GM21737 (cell line): ENCODE measurements at regions not wholly inside any gene's neighbourhood (a gene's known extent, or its start where the extent isn't known, plus 50 kb on each side); places are given as distances from the start of the nearest gene placed in this dataset.
"Not testable (repeated sequence)": the region's sequence is repeated elsewhere in the genome, so short reads cannot be mapped to it uniquely, and the experiment has no call there.

ENCODE experiments used
- ATAC-seq: cut with Tn5 transposase; IDR thresholded peaks from one replicate; pipeline ENCODE4 v1.9.1; 2021; ENCODE audit warnings: mild to moderate bottlenecking, moderate library complexity; ENCODE audit not compliant: unreplicated experiment

DNA sequence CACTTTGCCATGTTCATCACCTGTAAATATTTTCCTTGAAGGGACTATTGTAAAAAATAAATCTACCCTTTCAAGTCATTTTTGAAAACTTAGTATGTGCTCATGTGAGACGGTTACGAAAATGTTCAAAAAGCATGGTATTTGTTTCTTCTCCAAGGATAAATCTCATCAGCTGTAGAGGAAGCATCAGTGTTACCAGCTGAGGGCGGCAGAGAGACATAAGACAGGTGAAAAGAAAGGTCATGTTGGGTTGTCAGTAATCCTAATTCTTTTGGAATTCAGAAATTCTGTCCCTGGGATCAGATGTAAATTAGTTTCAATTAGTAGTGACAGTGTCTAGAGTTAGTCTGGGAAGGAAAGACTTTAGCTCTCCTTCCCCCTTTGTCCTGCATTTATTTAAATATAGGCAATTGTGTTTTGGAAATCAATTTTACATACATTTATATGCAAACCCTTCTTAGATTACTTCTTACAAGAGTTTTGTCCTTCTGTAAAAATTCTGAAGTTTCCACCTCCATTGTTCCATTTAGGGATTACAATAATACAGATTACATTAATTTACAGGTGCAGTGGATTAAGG is 791.9 kb upstream of the CDH6 start:
- ATAC-seq, result no peak

DNA sequence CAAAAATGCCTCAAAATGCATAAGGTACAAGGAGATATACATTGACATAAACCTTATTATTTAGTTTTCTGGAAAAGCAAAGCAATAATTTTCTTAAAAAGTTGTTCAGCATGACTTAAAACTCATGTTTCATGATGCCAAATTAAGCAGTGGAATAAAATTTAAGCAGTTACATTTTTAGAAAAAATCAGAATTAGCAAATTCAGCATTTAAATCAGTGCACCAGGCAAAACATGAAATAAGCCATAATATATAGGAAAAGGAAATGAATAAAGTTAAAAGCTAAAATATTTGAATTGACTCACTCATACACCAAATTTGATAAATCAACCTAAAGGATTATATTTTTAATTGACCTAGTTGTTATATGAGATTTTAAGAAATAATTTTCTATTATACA is 795.1 kb upstream of the CDH6 start:
- no peak for ATAC-seq

DNA sequence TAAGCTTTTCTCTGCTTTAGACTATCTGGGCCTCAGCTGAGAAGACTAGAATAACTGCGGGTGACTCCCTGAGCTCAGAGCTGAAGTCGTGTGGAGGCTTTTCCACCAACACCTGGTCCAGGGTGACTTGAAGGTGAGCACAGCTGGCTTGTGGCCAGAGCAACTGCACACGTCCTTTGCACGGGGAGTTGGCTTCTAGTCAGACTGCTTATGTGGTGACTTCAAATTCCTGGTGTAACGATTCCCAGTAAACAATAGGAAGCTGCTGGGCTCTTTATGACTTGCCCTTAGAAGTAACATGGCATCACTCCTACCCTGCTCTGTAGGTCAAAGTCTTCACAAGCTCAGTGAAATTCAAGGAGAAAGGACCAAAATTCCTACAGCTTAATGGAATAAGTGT is 800.6 kb upstream of the CDH6 start:
- ATAC-seq, result no peak

DNA sequence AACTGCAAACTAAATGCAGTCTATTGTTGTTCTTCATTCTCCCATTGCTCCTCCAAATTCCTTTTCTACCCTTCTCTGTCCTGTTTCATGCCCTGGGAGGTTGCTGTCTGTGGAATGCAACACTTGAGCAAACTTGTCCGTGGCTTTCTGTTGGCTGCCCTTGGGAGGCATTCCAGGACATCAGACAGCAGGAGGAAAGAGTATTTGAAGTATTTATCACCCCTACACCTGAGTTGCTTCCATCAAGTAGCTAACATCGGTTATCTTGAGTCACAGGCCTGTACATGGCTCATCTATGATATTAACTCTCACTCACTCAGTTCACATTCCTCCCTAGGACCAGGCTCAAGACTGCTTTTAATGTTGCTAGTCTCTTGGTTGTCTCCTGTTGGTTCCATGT is 803.4 kb upstream of the CDH6 start:
- ATAC-seq, result no peak

DNA sequence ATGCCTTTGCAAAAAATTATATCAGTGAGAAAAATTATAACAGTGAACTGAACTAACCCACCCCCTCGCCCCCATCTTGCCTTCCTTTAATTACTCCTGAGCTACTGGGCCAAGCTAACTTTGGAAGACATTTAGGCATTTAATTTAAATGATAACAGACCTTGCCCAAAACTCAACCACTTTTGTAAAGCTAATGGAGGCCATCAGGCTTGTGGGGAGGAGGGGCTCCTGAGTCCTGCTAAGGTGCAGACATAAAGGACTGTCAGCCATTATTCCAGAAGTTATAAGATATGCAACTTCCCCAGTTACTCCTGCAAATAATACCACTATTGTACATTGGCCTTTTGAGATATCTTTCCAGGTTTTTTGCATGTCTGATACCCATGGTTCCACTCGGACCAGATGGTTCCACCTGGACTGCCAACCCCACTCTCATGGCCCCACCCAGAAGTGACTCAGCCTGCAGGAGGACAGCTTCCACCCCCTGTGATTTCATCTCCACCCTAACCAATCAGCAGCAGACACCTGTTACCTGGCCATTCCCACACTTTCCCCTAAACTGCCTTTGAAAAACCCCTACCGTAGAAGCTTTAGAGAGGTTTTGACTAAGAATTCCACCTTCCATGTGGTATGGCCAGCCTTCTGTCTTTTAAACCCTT is 805.4 kb upstream of the CDH6 start:
- ATAC-seq, result no peak

DNA sequence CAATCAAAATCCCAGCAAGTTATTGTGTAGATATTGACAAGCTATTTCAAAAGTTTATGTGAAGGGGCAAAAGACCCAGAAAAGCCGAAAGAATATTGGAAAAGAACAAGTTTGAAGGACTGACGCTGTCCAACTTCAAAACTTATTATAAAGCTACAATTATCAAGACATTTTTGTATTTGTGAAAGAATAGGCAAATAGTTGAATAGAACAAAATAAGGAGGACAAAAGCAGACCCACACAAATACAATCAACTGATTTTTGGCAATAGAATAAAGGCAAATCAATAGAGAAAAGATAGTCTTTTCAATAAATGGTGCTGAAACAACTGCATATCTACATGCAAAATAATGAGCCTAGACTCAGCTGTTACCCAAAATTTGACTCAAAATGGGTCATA is 807.7 kb upstream of the CDH6 start:
- ATAC-seq, result no peak

DNA sequence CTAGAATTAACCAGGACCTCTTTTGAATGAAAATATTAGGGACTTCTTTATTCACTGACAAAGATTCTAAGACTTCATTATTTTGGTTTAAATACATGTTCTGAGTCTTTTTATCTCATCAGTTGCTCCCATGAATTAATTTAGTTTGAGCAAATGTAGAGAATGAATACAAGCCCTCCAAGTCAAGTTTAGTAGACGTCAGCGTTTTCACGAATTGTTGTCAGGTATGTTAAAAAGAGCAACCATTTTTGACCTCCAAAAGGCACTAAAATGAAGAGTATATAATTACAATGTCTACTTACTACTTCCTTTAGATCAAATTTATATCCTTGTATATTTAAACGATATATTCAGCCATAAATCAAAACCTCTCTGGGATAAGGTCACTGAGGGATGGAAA is 809.3 kb upstream of the CDH6 start:
- ATAC-seq, result no peak

DNA sequence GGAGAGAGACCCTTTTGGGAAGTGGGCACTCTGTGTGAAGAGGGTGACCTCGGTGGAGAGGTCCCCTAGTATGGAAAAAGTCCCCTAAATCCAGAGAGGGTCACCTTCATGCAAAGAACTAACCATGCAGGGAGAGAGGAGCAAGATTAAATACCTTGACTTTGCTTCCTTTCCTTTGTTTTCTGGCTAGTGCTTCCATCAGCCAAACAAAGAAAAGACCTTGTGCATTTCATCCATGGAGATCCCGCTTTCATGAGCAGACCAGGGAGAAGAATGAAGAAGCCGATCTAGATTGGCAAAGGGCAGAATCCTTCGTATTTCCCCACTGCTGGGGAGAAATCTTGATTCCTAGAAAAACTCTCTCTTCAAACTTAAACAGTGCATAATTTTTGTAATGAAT is 813.3 kb upstream of the CDH6 start:
- ATAC-seq, result no peak

DNA sequence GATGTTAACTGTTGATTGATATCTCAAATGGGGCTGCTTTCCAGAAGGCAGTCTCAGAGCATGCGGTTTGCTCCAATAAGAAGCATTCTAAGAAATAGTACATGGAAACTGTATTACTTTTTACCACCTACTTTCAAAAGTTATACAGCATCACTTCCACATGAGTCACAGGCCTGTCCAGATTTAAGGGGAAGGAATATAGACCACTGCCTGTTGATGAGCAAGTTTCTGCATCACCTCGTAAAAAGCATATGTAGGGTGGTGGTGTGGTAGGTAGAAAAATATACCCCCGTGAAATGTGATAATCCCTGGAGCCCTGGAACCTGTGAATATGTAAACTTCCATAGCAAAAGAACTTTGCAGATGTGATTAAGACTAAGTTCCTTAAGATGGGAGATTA is 816.6 kb upstream of the CDH6 start:
- no peak for ATAC-seq

DNA sequence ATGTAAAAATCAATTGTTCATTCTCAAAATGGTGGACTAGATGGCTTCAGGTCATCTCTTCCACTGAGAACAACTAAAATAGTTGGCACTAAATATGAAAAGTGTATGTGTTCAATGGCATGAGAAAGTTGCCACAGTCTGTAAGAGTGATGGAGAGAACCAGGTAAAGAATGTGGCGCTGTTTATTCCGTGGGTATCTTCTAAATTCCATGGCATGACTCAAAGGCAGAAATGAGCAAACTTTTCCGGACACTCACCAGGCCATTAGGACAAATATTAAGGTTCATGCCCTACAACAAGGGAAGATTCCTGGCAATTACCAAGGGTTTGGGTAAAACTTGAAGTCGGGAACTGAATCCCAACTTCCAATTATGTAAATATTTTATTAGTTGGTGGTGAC is 825.4 kb upstream of the CDH6 start:
- no peak for ATAC-seq

DNA sequence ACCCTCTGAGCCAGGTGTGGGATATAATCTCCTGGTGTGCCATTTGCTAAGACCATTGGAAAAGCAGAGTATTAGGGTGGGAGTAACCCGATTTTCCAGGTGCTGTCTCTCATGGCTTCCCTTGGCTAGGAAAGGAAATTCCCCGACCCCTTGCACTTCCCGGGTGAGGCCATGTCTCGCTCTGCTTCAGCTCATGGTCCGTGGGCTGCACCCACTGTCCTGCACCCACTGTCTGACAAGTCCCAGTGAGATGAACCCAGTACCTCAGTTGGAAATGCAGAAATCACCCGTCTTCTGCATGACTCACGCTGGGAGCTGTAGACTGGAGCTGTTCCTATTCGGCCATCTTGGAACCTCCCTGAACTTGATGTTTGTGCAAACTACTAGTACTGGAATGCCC is 828.5 kb upstream of the CDH6 start:
- not testable (repeated sequence) for ATAC-seq

DNA sequence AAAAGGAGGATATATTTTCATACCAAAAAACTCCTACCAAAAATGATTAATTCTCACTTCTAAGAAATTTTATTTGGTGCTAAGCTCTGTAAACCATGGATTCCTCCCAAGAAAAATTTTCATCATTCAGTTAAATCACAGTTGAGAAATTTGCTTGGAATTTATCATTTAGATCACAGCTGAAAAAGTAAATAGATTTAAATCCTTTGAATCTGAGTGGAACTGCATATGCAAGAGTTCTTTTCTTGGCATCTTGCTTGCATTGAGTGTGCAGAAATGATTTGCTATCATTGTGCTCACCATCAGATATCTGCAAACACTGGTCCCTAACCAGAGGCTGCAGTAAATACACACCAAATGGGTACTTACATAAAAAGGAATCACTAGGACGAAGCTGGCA is 836.1 kb upstream of the CDH6 start:
- ATAC-seq, result no peak

DNA sequence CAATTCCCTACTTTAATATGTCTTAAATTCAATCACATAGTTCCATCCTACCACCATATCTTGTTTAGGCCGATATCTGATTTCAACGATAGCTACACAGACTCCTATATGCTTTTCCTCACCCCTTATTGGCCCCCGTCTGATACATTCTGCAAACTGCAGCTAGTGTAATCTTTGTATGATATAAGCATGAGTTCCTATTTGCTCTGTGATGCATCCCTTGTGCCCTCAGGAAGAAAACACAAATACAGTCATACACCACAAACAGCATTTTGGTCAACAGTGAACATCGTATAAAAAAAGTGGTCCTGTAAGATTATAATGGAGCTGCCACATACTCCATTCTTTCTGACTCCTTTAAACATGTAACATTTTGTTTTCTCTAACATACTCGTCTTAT is 837.8 kb upstream of the CDH6 start:
- ATAC-seq, result no peak

DNA sequence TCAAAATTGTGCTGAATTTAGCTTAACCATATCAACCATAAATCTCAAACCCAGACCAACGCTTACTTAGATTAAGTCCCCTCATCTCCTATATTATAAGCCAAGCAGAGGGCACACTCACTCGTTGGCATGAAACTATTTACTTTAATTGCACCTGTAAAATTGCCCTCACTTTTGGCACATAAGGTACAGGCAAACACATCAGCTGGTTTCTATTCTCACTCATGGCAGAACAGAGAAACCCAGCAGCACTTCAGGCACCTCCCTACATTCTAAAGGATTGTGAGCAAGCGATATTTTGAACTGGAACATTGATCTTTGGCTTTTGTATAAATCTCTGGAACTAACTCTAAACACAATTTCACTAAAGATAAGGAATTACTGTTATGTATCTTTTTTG is 845.6 kb upstream of the CDH6 start:
- ATAC-seq, result no peak

DNA sequence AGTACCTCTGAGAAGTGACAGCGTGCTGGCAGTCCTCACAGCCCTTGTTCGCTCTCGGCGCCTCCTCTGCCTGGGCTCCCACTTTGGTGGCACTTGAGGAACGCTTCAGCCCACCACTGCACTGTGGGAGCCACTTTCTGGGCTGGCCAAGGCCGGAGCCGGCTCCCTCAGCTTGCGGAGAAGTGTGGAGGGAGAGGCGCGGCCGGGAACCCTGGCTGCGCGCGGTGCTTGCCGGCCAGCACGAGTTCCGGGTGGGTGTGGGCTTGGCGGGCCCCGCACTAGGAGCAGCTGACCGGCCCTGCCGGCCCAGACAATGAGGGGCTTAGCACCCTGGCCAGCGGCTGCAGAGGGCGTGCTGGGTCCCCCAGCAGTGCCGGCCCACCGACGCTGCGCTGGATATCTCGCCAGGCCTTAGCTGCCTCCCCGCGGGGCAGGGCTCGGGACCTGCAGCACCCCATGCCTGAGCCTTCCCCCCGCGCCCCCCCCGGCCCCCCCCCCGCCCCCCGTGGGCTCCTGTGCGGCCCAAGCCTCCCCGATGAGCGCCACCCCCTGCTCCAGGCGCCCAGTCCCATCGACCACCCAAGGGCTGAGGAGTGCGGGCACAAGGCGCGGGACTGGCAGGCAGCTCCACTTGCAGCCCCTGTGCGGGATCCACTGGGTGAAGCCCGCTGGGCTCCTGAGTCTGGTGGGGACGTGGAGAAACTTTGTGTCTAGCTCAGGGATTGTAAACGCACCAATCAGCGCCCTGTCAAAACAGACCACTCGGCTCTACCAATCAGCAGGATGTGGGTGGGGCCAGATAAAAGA is 847.7 kb upstream of the CDH6 start:
- ATAC-seq, result not testable (repeated sequence)

DNA sequence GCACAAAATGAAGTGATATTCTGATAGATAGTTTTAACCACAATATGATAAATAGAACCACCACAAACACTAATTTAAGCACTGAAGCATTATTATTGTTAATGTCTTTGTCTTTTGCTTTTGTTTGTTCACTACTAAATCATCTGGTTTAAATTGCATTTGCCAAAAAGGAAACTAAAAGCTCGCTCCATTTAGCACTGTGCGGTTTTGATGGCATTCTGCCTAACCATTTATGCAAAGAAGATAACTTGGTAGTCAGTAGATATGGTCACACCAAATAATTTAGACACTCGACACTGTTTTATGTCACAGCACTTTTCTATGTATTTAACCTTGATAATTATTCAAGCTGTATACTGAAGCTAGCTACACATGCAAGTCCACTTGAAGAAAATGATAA is 849.8 kb upstream of the CDH6 start:
- no peak for ATAC-seq

DNA sequence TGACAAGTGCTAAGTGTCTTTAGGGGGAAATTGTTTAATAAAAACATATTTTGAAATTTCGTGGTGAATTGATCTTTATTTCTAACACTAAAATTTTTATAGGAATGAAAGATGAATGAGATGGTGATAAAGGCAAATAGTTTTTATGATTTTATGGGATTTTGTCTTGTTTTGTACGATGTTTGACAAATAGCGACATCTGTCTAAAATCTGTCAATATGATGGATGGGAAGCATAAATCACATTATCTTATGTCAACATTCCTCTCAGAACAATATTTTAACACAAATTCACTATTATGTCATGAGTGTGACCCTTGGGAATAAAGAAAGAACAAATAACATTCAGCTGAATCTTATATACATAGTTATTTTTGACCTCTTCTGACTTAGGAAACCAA is 852.0 kb upstream of the CDH6 start:
- ATAC-seq, result no peak

DNA sequence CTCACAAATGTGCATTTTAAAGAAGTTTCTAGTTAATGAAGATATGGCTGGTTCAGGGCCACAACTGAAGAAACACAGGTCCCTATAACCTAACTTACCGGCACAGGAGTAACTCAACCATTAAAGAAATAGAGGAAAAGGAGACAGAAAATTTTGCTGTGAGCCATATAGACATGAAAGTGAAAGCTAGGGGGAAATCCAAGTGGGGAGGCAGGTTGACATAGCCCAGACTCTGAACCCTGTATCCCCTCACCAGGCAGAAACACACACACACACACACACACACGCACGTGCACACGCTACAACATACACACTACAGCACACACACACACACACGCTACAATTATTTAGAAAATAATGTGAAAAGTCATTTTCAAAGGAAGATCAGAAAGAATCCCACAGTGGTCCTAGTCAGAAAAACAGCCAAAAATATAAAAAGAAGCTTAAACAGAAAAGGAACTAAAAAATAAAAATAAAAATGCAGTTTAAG is 856.4 kb upstream of the CDH6 start:
- no peak for ATAC-seq

DNA sequence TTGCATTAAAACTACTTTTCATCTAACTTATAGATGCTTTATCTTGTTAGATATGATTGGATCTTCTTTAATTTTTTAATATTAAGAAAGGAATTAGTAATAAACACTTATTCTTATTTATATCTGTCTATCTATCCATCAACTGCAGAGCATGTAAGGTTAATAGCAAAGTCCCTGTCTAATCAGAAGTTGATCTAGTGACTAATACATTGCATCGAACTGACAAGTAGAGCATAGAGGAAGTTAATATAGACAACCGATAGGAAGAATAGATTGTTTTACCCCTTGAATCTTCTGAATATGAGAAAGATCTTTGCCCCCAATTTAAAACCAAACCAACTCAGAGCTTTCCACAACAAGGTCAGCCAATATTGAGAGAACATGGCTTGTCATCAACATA is 862.0 kb upstream of the CDH6 start:
- no peak for ATAC-seq

DNA sequence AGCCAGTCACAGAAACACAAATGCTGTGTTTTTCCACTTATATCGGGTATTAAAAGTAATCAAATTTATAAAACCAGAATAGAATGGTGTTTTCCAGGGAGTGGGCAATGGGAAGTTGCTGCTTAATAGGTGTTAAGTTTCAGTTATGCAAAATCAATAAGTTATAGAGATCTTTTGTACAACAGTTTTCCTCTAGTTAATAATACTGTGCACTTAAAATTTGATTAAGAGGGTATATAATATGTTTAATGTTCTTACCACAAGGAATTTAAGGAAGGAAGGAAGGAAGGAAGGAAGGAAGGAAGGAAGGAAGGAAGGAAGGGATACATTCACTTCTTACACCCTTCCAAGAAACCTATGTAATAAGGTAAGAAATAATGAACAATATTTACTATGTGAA is 867.7 kb upstream of the CDH6 start:
- no peak for ATAC-seq

DNA sequence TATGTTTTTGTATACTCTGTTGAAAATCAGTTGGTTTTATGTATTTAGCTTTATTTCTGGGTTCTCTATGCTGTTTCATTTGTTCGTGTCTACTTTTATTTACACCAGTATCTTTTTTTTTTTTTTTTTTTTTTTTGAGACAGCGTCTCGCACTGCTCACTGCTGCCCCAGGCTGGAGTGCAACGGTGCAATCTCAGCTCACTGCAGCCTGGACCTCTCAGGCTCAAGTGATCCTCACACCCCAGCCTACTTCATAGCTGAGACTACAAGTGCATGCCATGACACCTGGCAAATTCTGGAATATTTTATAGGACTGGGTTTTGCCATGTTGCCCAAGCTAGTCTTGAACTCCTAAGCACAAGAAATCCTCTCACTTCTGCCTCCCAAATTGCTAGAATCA is 869.4 kb upstream of the CDH6 start:
- ATAC-seq, result no peak

DNA sequence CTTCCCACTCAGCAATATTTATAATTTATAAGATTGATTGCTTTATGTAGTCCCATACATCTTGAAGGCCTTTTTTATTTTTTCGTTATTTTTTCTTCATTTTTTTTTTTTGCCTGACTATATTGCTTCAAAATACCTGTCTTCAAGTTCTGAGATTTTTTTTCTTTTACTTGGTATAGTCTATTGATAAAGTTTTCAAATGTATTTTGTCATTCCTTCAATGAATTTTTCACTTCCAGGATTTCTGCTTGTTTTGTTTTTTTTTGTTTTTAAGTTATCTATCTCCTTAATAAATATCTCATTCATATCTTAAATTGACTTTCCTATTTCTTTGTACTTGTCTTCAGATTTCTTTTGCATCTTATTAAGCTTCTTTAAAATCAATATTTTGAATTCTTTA is 905.6 kb upstream of the CDH6 start:
- ATAC-seq, result no peak
